SK-N-SH (cell line): ENCODE measurements at regions not wholly inside any gene's neighbourhood (a gene's known extent, or its start where the extent isn't known, plus 50 kb on each side); places are given as distances from the start of the nearest gene placed in this dataset.

Experiments used
- CTCF ChIA-PET: fragments of 300-600, 350-600 bp; formaldehyde crosslinking; extraction: SDS; loops from one replicate; lab custom pipeline; 2021; lab: Yijun Ruan, JAX
- POLR2A ChIA-PET: fragments of 350-600 bp; sonication (Branson Sonifier 250); formaldehyde crosslinking; extraction: SDS; loops from one replicate; lab custom pipeline; 2020; ENCODE audit warnings: antibody characterized with exemption, inconsistent platforms; lab: Yijun Ruan, JAX
- DNase-seq: peaks from one replicate; pipeline ENCODE4 v3.0.0; 2012
- H2AFZ ChIP-seq: fragments of 200-600 bp; sonication (generic); 2 replicates; pipeline ENCODE4 v1.8.1; 2016; ENCODE audit warnings: antibody characterized with exemption, mild to moderate bottlenecking, low read depth
- H3F3A ChIP-seq: fragments of 200-600 bp; sonication (generic); replicated peaks from 2 replicates; pipeline ENCODE3; 2016; ENCODE audit warnings: antibody characterized with exemption, mild to moderate bottlenecking; ENCODE audit not compliant: insufficient read depth
- H3K27ac ChIP-seq, 2 experiments: fragments of 200-500 bp in 1 of 2; fragments of 200-600 bp in 1 of 2; sonication (Bioruptor generic) in 1 of 2; sonication (generic), shearing (Covaris generic) in 1 of 2; 2 replicates each; pipeline versions ENCODE4 v1.5.1 to v1.6.1; 2014 to 2016; ENCODE audit warnings: low read depth in 2 of 2, inconsistent platforms in 1 of 2, low read length in 1 of 2, mild to moderate bottlenecking in 1 of 2, mixed read lengths in 1 of 2
- H3K27me3 ChIP-seq: fragments of 200-600 bp; sonication (generic), shearing (Covaris generic); 2 replicates; pipeline ENCODE4 v1.6.1; 2016; ENCODE audit warnings: mixed run types; ENCODE audit not compliant: insufficient read depth
- H3K36me3 ChIP-seq, 2 experiments: fragments of 200-500 bp in 1 of 2; fragments of 200-600 bp in 1 of 2; sonication (Bioruptor generic) in 1 of 2; sonication (generic) in 1 of 2; replicated peaks in 1 of 2; 2 replicates each; pipeline versions ENCODE3 to v1.5.1; 2014 to 2016; ENCODE audit warnings: low read length in 1 of 2, mild to moderate bottlenecking in 1 of 2; ENCODE audit not compliant: insufficient read depth in 2 of 2, control insufficient read depth in 1 of 2
- H3K4me1 ChIP-seq, 2 experiments: fragments of 200-500 bp in 1 of 2; fragments of 200-600 bp in 1 of 2; sonication (Bioruptor generic) in 1 of 2; sonication (generic), shearing (Covaris generic) in 1 of 2; 2 replicates each; pipeline versions ENCODE4 v1.5.1 to v1.6.1; 2014 to 2016; ENCODE audit warnings: low read depth in 1 of 2, low read length in 1 of 2, mixed run types in 1 of 2; ENCODE audit not compliant: insufficient read depth in 2 of 2, control insufficient read depth in 1 of 2
- H3K4me2 ChIP-seq: fragments of 200-600 bp; sonication (generic), shearing (Covaris generic); 2 replicates; pipeline ENCODE4 v1.6.1; 2017; ENCODE audit warnings: mixed run types
- H3K4me3 ChIP-seq, 2 experiments: fragments of 200-500 bp in 1 of 2; fragments of 200-600 bp in 1 of 2; sonication (Bioruptor generic) in 1 of 2; sonication (generic), shearing (Covaris generic) in 1 of 2; 2 replicates each; pipeline versions ENCODE4 v1.5.1 to v1.8.1; 2014 to 2016; ENCODE audit warnings: low read depth in 2 of 2, inconsistent platforms in 1 of 2, low read length in 1 of 2, mild to moderate bottlenecking in 1 of 2, mixed read lengths in 1 of 2, moderate library complexity in 1 of 2
- H3K79me2 ChIP-seq: fragments of 200-600 bp; sonication (generic); 2 replicates; pipeline ENCODE4 v1.8.1; 2017; ENCODE audit warnings: mild to moderate bottlenecking; ENCODE audit not compliant: insufficient read depth
- H3K9ac ChIP-seq: fragments of 200-600 bp; sonication (generic); 2 replicates; pipeline ENCODE4 v1.6.1; 2017; ENCODE audit warnings: mixed run types
- H3K9me2 ChIP-seq: fragments of 200-600 bp; sonication (generic); 2 replicates; pipeline ENCODE4 v1.6.1; 2017; ENCODE audit warnings: mixed run types
- H3K9me3 ChIP-seq: fragments of 200-600 bp; sonication (generic); 2 replicates; pipeline ENCODE4 v1.6.1; 2017; ENCODE audit warnings: mixed run types, mild to moderate bottlenecking, moderate library complexity
- H4K20me1 ChIP-seq: fragments of 200-600 bp; sonication (generic); 2 replicates; pipeline ENCODE4 v1.6.1; 2017; ENCODE audit warnings: mild to moderate bottlenecking, mixed run types; ENCODE audit not compliant: insufficient read depth
- CTCF ChIP-seq: fragments of 200-600 bp; sonication (generic); IDR thresholded peaks from 2 replicates; pipeline ENCODE4 v1.6.1; 2017; ENCODE audit warnings: antibody characterized with exemption, mild to moderate bottlenecking, moderate library complexity
- EZH2phosphoT487 ChIP-seq: fragments of 200-600 bp; sonication (generic); IDR thresholded peaks from 2 replicates; pipeline ENCODE4 v1.6.1; 2017; ENCODE audit warnings: low read depth, mixed run types, mild to moderate bottlenecking, antibody characterized with exemption, moderate library complexity, borderline replicate concordance
- FOSL2 ChIP-seq: IDR thresholded peaks from 2 replicates; pipeline ENCODE4 v1.4.0; 2012; ENCODE audit warnings: low read depth, mild to moderate bottlenecking, moderate library complexity, borderline replicate concordance
- FOXJ3 ChIP-seq: sonication (generic); formaldehyde crosslinking; IDR thresholded peaks from 2 replicates; pipeline ENCODE4 v1.5.1; 2020; ENCODE audit warnings: mild to moderate bottlenecking, missing genetic modification reagents
- FOXM1 ChIP-seq: IDR thresholded peaks from 2 replicates; pipeline ENCODE4 v1.4.0; 2012; ENCODE audit warnings: low read depth, mild to moderate bottlenecking
- GATA2 ChIP-seq: sonication (generic); formaldehyde crosslinking; IDR thresholded peaks from 2 replicates; pipeline ENCODE4 v1.5.0; 2020; ENCODE audit warnings: mild to moderate bottlenecking, missing genetic modification reagents
- JUND ChIP-seq: IDR thresholded peaks from 2 replicates; pipeline ENCODE4 v1.4.0; 2012
- NFIC ChIP-seq: IDR thresholded peaks from 2 replicates; pipeline ENCODE4 v1.4.0; 2012; ENCODE audit warnings: borderline replicate concordance
- NRF1 ChIP-seq: IDR thresholded peaks from 2 replicates; pipeline ENCODE4 v1.6.1; 2012; ENCODE audit warnings: low read depth, mild to moderate bottlenecking, low read length
- POLR2AphosphoS5 ChIP-seq: IDR thresholded peaks from 2 replicates; pipeline ENCODE4 v1.6.1; 2012; ENCODE audit warnings: low read depth, low read length
- RCOR1 ChIP-seq: fragments of 150-350 bp; IDR thresholded peaks from 2 replicates; pipeline ENCODE4 v1.6.1; 2017; ENCODE audit warnings: antibody characterized with exemption, low read length
- RFX5 ChIP-seq: IDR thresholded peaks from 2 replicates; pipeline ENCODE4 v1.6.1; 2012; ENCODE audit warnings: mild to moderate bottlenecking, improper control_type of control experiment, low read length
- RXRA ChIP-seq: IDR thresholded peaks from 2 replicates; pipeline ENCODE4 v1.4.0; 2012; ENCODE audit warnings: low read depth, mild to moderate bottlenecking, borderline replicate concordance
- SMC3 ChIP-seq: IDR thresholded peaks from 2 replicates; pipeline ENCODE4 v1.6.1; 2012; ENCODE audit warnings: low read depth, low read length, improper control_type of control experiment
- TAF1 ChIP-seq: IDR thresholded peaks from 2 replicates; pipeline ENCODE4 v1.6.1; 2012; ENCODE audit warnings: low read depth, mild to moderate bottlenecking, low read length, moderate library complexity, borderline replicate concordance
- USF1 ChIP-seq: IDR thresholded peaks from 2 replicates; pipeline ENCODE4 v1.4.0; 2012; ENCODE audit warnings: low read depth, borderline replicate concordance
- WGBS: methylation state at CpG from one replicate; pipeline ENCODE4 v1.1.6; 2017; ENCODE audit warnings: low lambda C conversion rate; 5-methylcytosine and 5-hydroxymethylcytosine counted together
- TF ChIP-seq, protein P1 (sequence below): fragments of 150-350 bp; IDR thresholded peaks from 2 replicates; pipeline ENCODE4 v1.6.1; 2016; ENCODE audit warnings: mild to moderate bottlenecking, low read depth, low read length
- TF ChIP-seq, protein P2 (sequence below): fragments of 150-350 bp; IDR thresholded peaks from 2 replicates; pipeline ENCODE4 v1.6.1; 2017; ENCODE audit warnings: antibody characterized with exemption, low read length, low read depth, borderline replicate concordance

DNA sequence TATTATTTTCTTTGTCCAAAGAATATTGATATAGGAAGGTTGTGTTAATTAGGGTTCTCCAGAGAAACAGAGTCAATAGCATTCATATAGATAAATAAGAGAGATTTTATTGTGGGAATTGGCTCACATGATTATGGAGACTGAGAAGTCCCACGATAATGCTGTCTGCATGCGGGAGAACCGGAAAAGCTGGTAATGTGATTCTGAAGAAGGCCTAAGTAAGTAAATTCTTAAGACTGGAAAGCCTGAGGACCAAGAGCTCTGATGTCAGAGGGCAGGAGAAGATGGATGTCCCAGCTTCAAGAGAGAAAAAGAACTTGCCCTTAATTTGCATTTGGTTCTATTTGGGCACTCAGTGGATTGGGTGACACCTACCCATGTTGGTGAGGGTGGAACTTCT lies 307.4 kb upstream of the C9orf72 start:
- Histone ChIP-seq H3K27ac (no peak overlapping the region), H3K9ac (no peak overlapping the region), H3K36me3 (no peaks in the 10 kb centered on the region), H3F3A (no peaks in the 10 kb centered on the region), H3K4me1 (no peaks in the 10 kb centered on the region), H3K4me3 (no peak overlapping the region), H3K4me2 (no peak overlapping the region), H4K20me1 (no peaks in the 10 kb centered on the region), H2AFZ (no peak overlapping the region), H3K9me3 (no peaks in the 10 kb centered on the region), H3K9me2 (no peaks in the 10 kb centered on the region), H3K79me2 (no peaks in the 10 kb centered on the region), H3K27me3 (no peaks in the 10 kb centered on the region; the same call in 1 of the 2 replicates)
- WGBS: 43% methylated on average over 3 of the region's 3 CpGs
- DNase-seq: no peak
- TF ChIP-seq POLR2AphosphoS5: no peak
- TF ChIP-seq, protein P1, sequence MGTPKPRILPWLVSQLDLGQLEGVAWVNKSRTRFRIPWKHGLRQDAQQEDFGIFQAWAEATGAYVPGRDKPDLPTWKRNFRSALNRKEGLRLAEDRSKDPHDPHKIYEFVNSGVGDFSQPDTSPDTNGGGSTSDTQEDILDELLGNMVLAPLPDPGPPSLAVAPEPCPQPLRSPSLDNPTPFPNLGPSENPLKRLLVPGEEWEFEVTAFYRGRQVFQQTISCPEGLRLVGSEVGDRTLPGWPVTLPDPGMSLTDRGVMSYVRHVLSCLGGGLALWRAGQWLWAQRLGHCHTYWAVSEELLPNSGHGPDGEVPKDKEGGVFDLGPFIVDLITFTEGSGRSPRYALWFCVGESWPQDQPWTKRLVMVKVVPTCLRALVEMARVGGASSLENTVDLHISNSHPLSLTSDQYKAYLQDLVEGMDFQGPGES: no peak
- TF ChIP-seq NRF1: no peak
- no peak for TF ChIP-seq USF1
- no peak for TF ChIP-seq RCOR1
- TF ChIP-seq JUND: no peak
- no peak for TF ChIP-seq NFIC
- no peak for TF ChIP-seq FOXM1
- no peak for TF ChIP-seq GATA2 (CRISPR knock-in tag)
- no peak for TF ChIP-seq SMC3
- no peak for TF ChIP-seq RXRA
- no peak for TF ChIP-seq FOSL2
- TF ChIP-seq, protein P2, sequence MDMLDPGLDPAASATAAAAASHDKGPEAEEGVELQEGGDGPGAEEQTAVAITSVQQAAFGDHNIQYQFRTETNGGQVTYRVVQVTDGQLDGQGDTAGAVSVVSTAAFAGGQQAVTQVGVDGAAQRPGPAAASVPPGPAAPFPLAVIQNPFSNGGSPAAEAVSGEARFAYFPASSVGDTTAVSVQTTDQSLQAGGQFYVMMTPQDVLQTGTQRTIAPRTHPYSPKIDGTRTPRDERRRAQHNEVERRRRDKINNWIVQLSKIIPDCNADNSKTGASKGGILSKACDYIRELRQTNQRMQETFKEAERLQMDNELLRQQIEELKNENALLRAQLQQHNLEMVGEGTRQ: no peak
- no peak for TF ChIP-seq CTCF
- no peak for TF ChIP-seq TAF1
- TF ChIP-seq FOXJ3 (CRISPR knock-in tag): no peak
- TF ChIP-seq EZH2phosphoT487: no peak
- no peak for TF ChIP-seq RFX5
- CTCF ChIA-PET: no interaction called here
- POLR2A ChIA-PET: no interaction called here
